HL-60 (cell line): ENCODE measurements at regions not wholly inside any gene's neighbourhood (a gene's known extent, or its start where the extent isn't known, plus 50 kb on each side); places are given as distances from the start of the nearest gene placed in this dataset.

Experiments
- GABPA ChIP-seq: IDR thresholded peaks from 2 replicates; pipeline ENCODE4 v1.6.1; 2012; ENCODE audit warnings: low read depth
- SPI1 ChIP-seq: IDR thresholded peaks from 2 replicates; pipeline ENCODE4 v1.6.1; 2012; ENCODE audit warnings: low read depth, mild to moderate bottlenecking, borderline replicate concordance
- TF ChIP-seq, protein P1 (sequence below): IDR thresholded peaks from one replicate; pipeline ENCODE4 v1.5.1; 2011; ENCODE audit warnings: low read length, control low read depth, inconsistent platforms; ENCODE audit not compliant: insufficient read depth

DNA sequence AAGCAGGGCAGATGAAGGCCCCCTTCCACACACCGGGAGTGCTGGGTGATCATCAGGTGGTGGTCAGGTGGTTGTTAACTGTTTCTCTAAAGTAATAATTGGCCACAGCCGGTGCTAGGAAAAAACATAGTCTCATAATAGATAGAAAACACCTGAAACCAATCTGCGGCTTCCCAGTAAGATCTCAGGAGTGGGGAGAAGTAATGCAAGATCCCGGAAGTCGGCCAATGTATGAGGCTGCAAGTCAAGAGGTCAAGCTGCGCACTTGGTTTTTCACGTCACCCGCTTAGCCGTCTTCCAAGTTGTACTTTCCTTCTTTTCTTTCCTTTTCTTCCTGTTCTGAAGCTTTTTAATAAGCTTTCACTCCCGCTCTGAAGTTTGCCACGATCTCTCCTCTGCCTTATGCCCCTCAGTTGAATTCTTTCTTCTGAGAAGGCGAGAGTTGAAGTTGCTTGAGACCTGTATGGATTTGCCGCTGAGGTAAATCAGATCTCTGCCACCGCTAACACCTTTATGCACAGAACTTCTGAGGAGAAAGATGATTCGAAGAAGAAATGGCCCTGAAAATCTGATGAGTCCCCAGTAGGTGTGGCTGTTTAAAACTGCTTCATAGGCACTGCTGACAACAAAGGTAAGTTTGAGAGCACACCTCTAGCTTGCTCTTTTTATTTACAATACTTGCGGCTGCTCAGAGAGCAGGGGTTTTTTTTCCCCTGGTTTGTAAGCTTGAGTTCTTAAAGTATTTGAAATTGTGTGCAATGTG lies 406.6 kb downstream of the FAM170A start:
- TF ChIP-seq, protein P1, sequence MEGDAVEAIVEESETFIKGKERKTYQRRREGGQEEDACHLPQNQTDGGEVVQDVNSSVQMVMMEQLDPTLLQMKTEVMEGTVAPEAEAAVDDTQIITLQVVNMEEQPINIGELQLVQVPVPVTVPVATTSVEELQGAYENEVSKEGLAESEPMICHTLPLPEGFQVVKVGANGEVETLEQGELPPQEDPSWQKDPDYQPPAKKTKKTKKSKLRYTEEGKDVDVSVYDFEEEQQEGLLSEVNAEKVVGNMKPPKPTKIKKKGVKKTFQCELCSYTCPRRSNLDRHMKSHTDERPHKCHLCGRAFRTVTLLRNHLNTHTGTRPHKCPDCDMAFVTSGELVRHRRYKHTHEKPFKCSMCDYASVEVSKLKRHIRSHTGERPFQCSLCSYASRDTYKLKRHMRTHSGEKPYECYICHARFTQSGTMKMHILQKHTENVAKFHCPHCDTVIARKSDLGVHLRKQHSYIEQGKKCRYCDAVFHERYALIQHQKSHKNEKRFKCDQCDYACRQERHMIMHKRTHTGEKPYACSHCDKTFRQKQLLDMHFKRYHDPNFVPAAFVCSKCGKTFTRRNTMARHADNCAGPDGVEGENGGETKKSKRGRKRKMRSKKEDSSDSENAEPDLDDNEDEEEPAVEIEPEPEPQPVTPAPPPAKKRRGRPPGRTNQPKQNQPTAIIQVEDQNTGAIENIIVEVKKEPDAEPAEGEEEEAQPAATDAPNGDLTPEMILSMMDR = no peak
- TF ChIP-seq SPI1 = no peak
- TF ChIP-seq GABPA = no peak
